GM18861 (cell line): ENCODE measurements at regions not wholly inside any gene's neighbourhood (a gene's known extent, or its start where the extent isn't known, plus 50 kb on each side); places are given as distances from the start of the nearest gene placed in this dataset.
A peak's percentile ranks its signal among the peaks of the same experiment; 100 is the strongest.
"Not testable (repeated sequence)": the region's sequence is repeated elsewhere in the genome, so short reads cannot be mapped to it uniquely, and the experiment has no call there.

Experiments
- ATAC-seq: cut with Tn5 transposase; IDR thresholded peaks from one replicate; pipeline ENCODE4 v1.9.1; 2021; ENCODE audit not compliant: unreplicated experiment

DNA sequence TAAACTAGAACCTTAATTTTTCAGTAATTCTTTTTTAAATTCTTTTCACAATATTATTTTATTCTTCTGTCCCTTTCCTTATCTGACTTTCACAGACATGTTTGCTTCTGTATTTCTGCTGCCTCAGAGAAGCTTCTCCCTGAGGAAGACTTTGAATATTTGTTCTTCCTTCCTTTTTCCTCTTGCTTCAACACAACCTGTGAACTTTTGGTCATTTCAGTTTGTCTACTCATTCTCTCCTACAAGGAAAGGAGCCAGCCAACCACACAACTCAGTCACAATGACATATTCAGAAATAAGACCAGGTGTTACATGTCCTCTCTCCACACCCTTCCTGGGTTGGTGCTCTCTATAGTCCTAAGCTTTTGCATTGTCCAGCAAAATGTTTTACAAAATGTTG, 310.4 kb downstream of the TFAP2B start:
- ATAC-seq = no peak

DNA sequence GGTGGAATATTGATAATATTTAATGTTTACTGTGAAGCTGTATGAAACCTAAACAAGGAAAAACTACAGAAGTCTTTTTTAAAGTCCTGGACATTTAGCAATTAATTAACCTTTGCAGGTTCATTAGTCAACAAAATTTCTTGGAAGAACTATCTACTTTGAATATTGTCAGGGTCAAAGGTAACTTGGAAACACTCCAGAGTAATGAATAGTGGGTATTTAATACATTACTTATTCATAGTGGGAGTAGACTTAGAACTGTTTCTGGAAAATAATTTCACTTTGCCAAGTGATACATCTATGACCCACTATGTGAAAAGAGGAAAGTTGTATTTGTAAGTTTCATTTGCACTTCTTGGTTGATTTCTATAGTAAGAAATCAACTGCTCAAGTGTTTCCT, 319.1 kb downstream of the TFAP2B start:
- no peak for ATAC-seq

DNA sequence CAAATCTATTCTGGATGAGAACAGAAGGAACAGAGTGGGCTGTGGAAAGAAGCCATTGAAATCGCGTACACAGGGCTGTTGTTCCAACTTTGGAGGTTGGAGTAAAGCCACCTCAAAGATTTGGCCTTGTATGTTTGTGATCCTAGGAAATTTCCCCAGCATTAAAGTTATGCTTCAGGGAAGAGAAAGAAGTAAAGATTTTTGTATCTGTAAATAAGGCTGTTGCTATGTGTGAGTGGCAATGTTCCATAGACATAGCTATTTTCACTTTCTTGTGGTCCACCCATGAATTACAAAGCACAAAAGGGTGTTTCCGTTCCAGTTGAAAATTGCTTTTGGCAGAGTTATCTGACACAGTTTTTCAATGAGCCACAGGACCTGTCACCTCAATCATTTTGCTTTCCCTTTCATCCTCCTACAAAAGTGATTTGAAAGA, 321.3 kb downstream of the TFAP2B start:
- no peak for ATAC-seq

DNA sequence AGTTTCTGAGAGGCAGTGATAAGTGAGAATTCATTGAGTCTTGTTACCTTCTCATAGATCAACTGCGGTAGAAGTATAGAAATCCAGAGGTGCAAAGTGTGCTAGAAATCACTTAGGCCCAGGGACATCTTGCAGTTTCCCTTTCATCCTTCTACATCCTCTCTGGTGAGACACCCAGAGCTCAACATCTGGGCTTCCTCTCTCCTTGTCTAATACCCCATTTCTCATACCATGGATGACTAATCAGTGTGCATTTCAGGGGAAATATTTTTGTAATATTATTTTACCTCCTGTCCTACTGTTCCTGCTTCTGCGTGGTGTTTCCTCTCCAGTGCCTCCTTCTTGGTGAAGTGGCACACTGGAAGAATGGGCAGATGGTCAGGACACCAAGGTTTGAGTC, 322.4 kb downstream of the TFAP2B start:
- ATAC-seq = no peak

DNA sequence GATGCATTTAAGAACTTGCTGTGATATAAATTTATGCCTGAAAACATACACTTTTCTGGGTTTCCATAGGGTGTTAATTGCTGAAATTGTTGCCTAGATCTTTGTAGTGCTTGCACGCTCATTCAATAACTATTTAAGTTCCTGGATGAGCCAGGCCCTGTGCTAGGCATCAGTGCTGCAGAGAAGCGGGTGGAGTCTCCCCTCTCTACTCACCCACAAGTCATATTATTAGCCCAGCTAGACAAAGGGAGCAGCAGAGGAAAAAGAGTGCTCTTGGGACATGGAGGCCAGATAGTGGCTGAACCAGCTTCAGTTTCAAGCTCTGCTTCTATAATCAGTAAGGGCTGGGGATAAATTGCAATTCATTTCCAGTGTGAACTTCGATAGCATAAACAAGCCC, 329.1 kb downstream of the TFAP2B start:
- no peak for ATAC-seq

DNA sequence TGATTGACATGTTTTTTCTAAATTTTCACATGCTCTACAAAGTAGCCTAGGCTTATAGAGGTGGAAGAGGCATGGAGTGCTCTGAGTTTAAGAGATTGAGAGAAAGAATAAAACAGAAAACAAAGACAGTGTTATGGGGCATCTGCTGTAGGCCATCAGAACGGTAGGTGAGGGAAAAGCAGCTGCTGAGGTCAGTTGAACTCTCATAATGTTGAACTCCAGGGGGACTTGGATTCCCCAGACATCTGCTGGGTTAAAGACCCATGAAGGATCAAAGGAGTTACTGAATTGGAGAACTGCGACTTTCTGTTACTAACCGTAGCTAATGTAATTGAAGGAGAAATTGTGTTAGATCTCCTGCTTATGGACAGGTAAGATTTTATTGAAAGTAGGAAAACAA, 333.9 kb downstream of the TFAP2B start:
- ATAC-seq = no peak

DNA sequence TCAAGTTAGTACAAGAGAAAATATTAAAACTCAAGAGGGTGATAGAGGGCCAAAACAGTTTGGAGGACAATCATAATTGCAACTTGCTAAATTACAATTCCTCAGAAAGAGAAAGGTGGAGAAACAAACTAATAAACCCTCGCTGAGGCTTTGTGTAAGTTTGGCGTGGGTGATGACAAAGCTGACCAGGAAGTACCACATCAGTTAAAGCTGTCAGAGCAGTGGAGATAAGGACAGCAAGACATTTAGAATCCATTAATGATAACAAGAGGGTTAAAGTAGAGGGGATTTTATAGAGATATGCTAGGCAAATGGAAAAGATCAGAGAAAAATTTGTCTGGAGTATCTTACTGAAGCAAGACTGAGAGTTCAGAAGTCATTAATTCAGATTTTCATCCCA, 334.4 kb downstream of the TFAP2B start:
- no peak for ATAC-seq

DNA sequence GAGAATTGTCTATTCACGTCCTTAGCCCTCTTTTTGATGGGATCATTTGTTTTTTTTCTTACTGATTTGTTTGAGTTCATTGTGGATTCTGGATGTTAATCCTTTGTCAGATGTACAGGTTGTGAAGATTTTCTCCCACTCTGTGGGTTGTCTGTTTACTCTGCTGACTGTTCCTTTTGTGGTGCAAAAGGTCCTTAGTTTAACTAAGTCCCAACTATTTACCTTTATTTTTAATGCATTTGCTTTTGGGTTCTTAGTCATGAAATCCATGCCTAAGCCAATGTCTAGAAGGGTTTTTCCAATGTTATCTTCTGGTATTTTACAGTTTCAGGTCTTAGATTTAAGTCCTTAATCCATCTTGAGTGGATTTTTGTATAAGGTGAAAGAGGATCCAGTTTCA, 336.3 kb downstream of the TFAP2B start:
- not testable (repeated sequence) for ATAC-seq

DNA sequence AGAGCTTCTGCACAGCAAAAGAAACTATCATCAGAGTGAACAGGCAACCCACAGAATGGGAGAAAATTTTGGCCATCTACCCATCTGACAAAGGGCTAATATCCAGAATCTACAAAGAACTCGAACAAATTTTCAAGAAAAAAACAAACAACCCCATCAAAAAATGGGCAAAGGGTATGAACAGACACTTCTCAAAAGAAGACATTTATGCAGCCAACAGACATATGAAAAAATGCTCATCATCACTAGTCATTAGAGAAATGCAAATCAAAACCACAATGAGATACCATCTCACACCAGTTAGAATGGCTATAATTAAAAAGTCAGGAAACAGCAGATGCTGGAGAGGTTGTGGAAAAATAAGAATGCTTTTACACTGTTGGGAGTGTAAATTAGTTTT, 340.6 kb downstream of the TFAP2B start:
- not testable (repeated sequence) for ATAC-seq

DNA sequence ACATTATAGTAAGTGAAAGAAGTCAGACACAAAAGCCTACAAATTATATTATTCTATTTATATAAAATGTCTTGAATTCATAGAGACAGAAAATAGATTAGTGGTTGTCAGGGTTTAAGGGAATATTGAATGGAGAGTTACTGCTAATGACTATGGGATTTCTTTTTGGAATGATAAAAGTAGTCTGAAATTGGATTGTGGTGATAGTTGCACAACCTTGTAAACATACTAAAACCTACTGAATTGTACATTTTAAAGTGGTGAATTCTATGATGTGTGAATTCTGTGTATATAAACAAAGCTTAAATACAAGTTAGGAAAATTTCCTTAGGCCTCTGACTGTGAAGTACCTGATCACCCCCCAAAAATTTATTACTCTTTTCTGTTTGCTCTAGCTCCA, 343.1 kb downstream of the TFAP2B start:
- ATAC-seq = no peak

DNA sequence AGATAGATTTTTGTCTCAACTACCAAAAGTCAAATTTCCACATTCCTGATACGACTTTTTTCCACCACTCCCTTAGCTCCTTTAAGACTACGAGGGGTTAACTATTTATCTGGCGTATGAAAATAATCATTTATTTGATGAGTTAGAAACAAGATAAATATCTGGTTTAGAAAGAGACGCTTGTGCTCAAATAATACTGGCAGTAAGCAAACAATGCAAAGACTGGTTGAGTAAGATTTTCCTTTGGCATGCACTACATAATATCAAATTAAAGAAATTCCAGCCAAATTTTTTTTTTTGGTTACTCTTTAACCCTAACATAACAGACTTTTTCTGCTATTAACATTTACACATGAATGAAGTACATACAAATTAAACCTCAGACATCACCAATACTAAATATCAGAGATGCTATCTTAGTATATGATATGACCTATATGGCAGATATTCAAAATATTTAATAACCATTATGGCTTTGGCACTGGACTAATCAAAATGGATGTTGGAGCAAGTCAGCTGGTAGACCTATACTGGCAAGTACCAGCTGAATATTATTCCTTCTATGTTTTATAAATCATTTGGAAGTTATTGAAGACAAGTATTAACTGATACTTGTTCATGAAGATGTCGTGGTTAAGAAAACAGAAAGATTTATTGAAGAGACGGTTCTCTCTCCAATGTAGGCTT, 345.3 kb downstream of the TFAP2B start:
- ATAC-seq = no peak

DNA sequence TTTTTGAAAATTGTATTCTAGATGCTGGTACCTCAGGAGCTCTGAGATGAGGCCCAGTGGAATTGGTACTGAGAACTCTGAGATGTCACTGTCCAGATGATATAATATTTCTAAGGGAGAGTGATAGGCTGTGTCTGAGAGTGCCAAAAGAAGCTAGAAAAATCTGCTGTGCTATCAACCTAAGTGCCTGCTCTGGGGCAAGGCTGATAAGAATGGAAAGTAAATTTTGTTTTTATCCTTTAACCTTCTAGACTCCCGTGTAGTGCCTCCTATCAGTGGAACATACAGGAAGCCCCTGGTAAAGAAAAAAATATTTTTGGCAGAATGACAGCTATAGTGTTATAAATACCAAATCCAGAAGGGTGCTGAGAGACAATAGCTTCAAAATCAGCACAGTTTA, 348.2 kb downstream of the TFAP2B start:
- ATAC-seq = no peak

DNA sequence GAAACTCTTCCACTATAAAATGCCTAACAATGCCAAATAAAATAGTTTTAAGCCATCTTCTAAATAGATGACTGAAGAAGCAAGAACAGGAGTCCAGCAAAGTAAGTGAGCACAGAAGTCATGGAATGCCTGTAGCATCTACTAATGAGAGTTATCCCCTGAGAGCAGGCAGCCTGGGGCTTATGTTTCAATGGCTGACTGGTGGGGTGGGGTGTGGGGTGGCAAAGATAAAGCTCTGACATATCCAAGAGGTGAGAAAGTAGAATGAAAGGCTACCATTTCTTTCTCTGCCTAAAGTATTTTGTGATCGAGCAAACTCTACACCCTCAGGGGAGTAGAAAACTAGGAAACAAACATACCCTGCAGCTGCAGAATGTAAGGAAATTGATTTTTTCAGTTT, 348.8 kb downstream of the TFAP2B start:
- ATAC-seq = no peak

DNA sequence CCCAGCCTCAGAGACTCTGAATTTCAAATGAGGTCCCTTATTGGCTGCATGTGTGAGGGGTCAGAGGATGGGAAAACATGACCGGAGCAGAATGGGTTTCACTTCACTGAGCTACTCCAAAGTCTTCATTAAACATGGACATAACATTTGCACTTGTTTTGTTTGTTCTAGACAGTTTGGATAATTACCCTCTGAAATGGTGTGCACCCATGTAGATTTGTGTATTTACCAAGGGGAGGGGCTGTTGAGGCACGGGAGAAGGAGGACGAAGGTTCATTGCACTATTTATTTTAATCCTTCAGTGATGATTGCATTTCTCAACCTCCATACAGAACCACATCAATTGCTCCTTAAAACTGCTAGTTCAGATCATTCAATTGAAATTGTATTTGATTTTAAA, 364.2 kb downstream of the TFAP2B start:
- no peak for ATAC-seq

DNA sequence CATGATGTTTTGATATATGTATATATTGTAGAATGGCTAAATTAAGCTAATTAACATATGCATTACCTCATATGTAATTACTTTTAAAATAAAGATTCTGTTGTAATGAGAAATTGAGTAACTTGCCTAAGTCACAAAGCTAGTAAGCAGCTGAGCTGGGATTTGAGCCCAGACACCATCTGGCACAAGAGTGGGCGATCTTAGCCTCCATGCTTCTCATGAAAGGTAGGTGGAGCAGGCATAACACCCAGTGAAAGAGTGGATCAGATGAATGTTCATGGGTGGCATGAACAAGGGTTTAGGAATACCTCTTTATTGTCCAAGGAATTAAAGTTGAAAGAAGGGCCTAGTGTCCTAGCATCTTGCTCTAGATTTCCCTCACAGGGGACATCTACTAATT, 365.4 kb downstream of the TFAP2B start:
- ATAC-seq = no peak

DNA sequence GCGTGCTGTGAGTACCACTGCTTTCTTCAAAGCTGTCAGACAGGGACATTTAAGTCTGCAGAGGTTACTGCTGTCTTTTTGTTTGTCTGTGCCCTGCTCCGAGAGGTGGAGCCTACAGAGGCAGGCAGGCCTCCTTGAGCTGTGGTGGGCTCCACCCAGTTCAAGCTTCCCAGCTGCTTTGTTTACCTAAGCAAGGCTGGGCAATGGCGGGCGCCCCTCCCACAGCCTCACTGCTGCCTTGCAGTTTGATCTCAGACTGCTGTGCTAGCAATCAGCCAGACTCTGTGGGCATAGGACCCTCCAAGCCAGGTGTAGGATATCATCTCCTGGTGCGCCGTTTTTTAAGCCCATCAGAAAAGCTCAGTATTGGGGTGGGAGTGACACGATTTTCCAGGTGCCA, 374.5 kb downstream of the TFAP2B start:
- not testable (repeated sequence) for ATAC-seq

DNA sequence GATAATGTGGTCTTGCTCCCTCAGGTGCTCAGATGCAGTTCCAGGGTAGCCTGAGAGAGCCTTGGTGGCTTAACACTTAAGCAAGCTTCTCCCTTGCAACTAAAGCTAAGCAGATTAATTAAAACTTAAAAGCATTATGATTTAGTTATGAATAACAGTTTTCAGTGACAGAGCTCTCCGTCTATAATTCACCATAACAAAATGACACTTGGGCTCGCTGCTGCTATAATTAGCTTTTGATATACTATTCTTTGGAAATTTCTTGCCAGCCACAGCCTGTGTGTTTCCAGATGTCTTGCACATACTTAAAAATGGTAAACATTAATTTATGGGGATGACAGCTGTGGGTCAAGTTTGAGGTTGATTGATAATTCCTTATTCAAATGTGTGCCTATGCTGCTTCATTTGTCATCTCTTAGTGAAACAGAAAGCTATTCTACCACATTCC, 380.5 kb downstream of the TFAP2B start:
- peak; percentile 83 for ATAC-seq

DNA sequence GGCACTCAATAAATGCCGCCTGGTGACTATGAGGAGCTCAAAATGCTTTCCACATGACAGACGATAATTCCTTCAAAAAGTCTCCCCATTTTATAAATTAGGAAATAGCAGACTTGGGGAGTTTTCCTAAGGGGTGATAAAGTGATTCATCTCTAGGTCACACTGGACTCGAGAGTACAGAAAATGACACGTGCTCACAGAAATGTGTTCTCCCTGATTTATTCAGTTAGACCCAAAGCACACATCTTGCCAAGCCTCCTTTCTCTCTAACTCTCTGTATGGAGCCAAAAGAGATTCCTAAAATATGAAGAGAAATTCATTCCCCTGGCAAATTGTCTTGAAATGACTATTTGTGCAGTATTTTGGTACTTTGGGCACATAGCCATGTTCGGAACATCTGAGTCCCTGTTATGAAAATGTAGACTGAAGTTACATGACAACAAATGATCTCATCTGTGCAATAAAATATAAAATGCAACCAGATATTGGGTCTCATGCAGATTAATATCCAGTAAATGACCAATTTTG, 381.1 kb downstream of the TFAP2B start:
- ATAC-seq = no peak

DNA sequence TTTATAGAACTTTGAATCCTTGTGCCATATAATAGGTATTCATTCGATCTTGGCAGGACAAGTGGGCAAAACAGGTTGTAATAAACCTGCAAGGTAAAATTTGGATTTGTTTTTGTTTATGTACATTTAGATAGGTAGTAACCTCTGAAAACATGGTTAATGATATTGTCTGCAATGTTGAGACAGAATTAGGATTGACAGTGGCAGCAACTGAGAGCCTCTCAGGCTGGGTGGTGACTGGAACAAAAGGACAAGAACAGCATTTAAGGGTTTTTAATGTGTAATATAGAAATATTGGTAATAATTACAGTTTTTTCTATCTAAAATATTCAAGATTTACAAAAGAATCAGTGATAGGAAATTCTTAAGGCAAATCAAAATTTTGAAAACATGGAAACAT, 382.0 kb downstream of the TFAP2B start:
- no peak for ATAC-seq

DNA sequence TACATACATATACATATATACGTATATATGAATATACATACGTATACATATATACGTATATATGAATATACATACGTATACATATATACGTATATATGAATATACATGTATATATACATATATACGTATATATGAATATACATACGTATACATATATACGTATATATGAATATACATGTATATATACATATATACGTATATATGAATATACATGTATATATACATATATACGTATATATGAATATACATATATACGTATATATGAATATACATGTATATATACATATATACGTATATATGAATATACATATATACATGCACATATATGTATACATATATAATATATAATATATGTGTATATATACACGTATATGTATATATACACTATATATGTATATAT, 384.0 kb downstream of the TFAP2B start:
- not testable (repeated sequence) for ATAC-seq

DNA sequence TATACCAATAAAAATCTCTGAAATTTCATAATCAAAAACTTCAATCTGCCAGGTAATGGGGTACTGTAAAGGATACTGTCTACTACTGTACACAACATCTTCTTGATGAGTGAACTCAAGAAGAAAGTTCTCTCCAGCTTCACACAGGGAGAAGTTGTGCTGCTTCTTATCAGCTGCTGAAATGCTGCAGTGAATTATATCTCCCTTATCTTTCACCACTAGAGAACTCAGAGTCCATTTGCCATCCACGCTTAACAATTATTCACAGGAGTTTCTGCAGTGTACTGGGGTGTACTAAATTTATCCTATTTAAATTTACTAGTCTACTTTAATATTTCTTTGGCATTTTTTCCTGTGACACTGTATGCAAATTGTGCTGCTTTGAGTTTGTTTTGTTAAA, 384.8 kb downstream of the TFAP2B start:
- ATAC-seq = no peak

DNA sequence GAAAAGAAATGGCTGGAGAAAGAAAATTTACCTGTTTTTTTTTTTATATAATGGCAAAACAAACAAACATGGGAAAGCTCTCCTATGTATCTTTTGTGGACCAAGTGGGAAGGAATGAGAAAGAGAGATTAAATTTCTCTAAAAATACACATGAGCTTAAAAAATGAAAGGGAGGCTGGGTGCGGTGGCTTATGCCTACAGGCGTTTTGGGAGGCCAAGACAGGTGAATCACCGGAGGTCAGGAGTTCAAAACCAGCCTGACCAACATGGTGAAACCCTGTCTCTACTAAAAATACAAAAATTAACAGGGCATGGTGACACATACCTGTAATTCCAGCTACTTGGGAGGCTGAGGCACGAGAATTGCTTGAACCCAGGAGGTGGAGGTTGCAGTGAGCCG, 388.0 kb downstream of the TFAP2B start:
- not testable (repeated sequence) for ATAC-seq

DNA sequence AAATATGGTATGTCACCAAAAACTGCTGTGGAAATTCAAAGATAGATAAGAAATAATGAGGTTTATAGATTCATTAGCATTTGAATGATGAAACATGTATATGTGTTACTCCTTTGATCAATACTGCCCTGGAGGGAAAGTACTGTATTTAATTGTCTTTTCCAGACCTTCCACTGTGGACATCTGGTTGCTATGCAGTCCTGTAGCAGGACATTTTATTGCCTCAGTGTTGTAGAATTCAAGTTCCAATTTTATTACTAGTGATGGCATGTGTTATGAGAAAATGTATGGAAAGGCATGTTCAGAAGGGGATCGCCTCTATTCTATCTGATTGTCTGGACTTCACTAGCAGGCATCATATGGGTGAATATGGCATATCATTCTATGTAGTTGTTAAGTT, 391.0 kb downstream of the TFAP2B start:
- ATAC-seq = no peak
